ENCODE measurements at regions not wholly inside any gene's neighbourhood (a gene's known extent, or its start where the extent isn't known, plus 50 kb on each side); places are given as distances from the start of the nearest gene placed in this dataset.

- no peak for TF ChIP-seq CTCF (IDR thresholded peaks at IDR 0.05 in 8 of 11, conservative IDR thresholded peaks at IDR 0.05 in 3 of 11)
- TF ChIP-seq POLR2AphosphoS5 (IDR thresholded peaks at IDR 0.05) = no peak
- TF ChIP-seq POLR2A (IDR thresholded peaks at IDR 0.05) = no peak
These were observed 1515.6 kb downstream of the TBC1D22A start for GRCh38 chr22:48277868-48278581.

Data from spleen (tissue), 7 donors.